ENCODE measurements at regions not wholly inside any gene's neighbourhood (a gene's known extent, or its start where the extent isn't known, plus 50 kb on each side); places are given as distances from the start of the nearest gene placed in this dataset.

- POLR2A ChIA-PET = no interaction called here
- Mint-ChIP-seq H3K27ac (no peak overlapping the region), H3K27me3 (no peaks in the 10 kb centered on the region), H3K4me3 (no peak overlapping the region), H3K9me3 (ENCODE audit: insufficient read depth) (no peaks in the 10 kb centered on the region), H3K4me1 (peaks cover 20% of the 10 kb centered on the region)
- no peak for DNase-seq
- Histone ChIP-seq H3K9me3 (ENCODE audit: control extremely low read depth in 1 of 3, control insufficient read depth in 2 of 3, insufficient read depth in 1 of 3, low read length in 2 of 3) (no peaks in the 10 kb centered on the region), H3K4me3 (ENCODE audit: control extremely low read depth in 1 of 5, extremely low read depth in 1 of 5, insufficient read depth in 1 of 5, low read depth in 2 of 5, low read length in 4 of 5) (no peak overlapping the region), H3K4me1 (ENCODE audit: control insufficient read depth in 2 of 2, insufficient read depth in 2 of 2, low read length in 2 of 2) (peaks cover 4 to 5% of the 10 kb centered on the region in 2 donors), H3K36me3 (replicated peaks in 1 of 2; ENCODE audit: control extremely low read depth in 1 of 2, control insufficient read depth in 1 of 2, extremely low read depth in 1 of 2, insufficient read depth in 2 of 2, low read length in 1 of 2) (no peaks in the 10 kb centered on the region), H3K79me2 (ENCODE audit: control insufficient read depth, insufficient read depth, low read length) (no peaks in the 10 kb centered on the region), H3K4me2 (replicated peaks; ENCODE audit: low read depth, low read length, poor library complexity, severe bottlenecking) (no peak overlapping the region), H3K27ac (ENCODE audit: low read length in 2 of 2) (no peak overlapping the region), H3K9ac (ENCODE audit: low read length) (no peak overlapping the region), H2AFZ (ENCODE audit: insufficient read depth, low read depth, low read length, poor library complexity, severe bottlenecking) (no peak overlapping the region), H3K27me3 (replicated peaks in 1 of 4; ENCODE audit: control extremely low read depth in 1 of 4, control insufficient read depth in 3 of 4, insufficient read depth in 4 of 4, low read length in 3 of 4) (no peaks in the 10 kb centered on the region), H4K20me1 (ENCODE audit: control insufficient read depth, insufficient read depth, low read length, poor library complexity, severe bottlenecking) (no peaks in the 10 kb centered on the region)
- ATAC-seq (ENCODE audit: low read depth) = no peak
- TF ChIP-seq, protein P1, sequence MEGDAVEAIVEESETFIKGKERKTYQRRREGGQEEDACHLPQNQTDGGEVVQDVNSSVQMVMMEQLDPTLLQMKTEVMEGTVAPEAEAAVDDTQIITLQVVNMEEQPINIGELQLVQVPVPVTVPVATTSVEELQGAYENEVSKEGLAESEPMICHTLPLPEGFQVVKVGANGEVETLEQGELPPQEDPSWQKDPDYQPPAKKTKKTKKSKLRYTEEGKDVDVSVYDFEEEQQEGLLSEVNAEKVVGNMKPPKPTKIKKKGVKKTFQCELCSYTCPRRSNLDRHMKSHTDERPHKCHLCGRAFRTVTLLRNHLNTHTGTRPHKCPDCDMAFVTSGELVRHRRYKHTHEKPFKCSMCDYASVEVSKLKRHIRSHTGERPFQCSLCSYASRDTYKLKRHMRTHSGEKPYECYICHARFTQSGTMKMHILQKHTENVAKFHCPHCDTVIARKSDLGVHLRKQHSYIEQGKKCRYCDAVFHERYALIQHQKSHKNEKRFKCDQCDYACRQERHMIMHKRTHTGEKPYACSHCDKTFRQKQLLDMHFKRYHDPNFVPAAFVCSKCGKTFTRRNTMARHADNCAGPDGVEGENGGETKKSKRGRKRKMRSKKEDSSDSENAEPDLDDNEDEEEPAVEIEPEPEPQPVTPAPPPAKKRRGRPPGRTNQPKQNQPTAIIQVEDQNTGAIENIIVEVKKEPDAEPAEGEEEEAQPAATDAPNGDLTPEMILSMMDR (IDR thresholded peaks at IDR 0.05) = no peak
- no peak for TF ChIP-seq EZH2 (IDR thresholded peaks at IDR 0.05; ENCODE audit: borderline replicate concordance, insufficient read depth, low read depth, low read length, poor library complexity, severe bottlenecking)
- intact Hi-C loops (cut with micrococcal nuclease) = loop anchor here (2.0 kb wide), 1 partner anchor 15 kb away; no protein-coding TSS in a partner anchor
- WGBS (ENCODE audit: insufficient coverage) = 100% methylated on average over 3 of the region's 4 CpGs
- CTCF ChIA-PET = no interaction called here
Observed at GRCh38 chr2:195603998-195604397, 53.0 kb upstream of the SLC39A10 start.

- Histone ChIP-seq H3K27ac (ENCODE audit: low read length in 2 of 2) (no peak overlapping the region), H3K4me3 (ENCODE audit: control extremely low read depth in 1 of 5, extremely low read depth in 1 of 5, insufficient read depth in 1 of 5, low read depth in 2 of 5, low read length in 4 of 5) (no peak overlapping the region), H4K20me1 (ENCODE audit: control insufficient read depth, insufficient read depth, low read length, poor library complexity, severe bottlenecking) (no peaks in the 10 kb centered on the region), H3K79me2 (ENCODE audit: control insufficient read depth, insufficient read depth, low read length) (no peaks in the 10 kb centered on the region), H3K9me3 (ENCODE audit: control extremely low read depth in 1 of 3, control insufficient read depth in 2 of 3, insufficient read depth in 1 of 3, low read length in 2 of 3) (no peaks in the 10 kb centered on the region), H3K4me1 (ENCODE audit: control insufficient read depth in 2 of 2, insufficient read depth in 2 of 2, low read length in 2 of 2) (peaks cover 4 to 5% of the 10 kb centered on the region in 2 donors), H3K27me3 (replicated peaks in 1 of 4; ENCODE audit: control extremely low read depth in 1 of 4, control insufficient read depth in 3 of 4, insufficient read depth in 4 of 4, low read length in 3 of 4) (no peaks in the 10 kb centered on the region), H3K9ac (ENCODE audit: low read length) (no peak overlapping the region), H2AFZ (ENCODE audit: insufficient read depth, low read depth, low read length, poor library complexity, severe bottlenecking) (no peak overlapping the region), H3K4me2 (replicated peaks; ENCODE audit: low read depth, low read length, poor library complexity, severe bottlenecking) (no peak overlapping the region), H3K36me3 (replicated peaks in 1 of 2; ENCODE audit: control extremely low read depth in 1 of 2, control insufficient read depth in 1 of 2, extremely low read depth in 1 of 2, insufficient read depth in 2 of 2, low read length in 1 of 2) (no peaks in the 10 kb centered on the region)
- TF ChIP-seq EZH2 (IDR thresholded peaks at IDR 0.05; ENCODE audit: borderline replicate concordance, insufficient read depth, low read depth, low read length, poor library complexity, severe bottlenecking) = no peak
- TF ChIP-seq, protein P1 (IDR thresholded peaks at IDR 0.05) = no peak
- ChIA-PET POLR2A (no interaction called here), CTCF (no interaction called here)
- Mint-ChIP-seq H3K9me3 (ENCODE audit: insufficient read depth) (no peaks in the 10 kb centered on the region), H3K4me3 (no peak overlapping the region), H3K27ac (no peak overlapping the region), H3K27me3 (no peaks in the 10 kb centered on the region), H3K4me1 (peaks cover 19% of the 10 kb centered on the region)
- intact Hi-C loops (cut with micrococcal nuclease) = no loop called here
- 100% methylated on average over 1 of the region's 4 CpGs for WGBS (ENCODE audit: insufficient coverage)
- no peak for DNase-seq
- no peak for ATAC-seq (ENCODE audit: low read depth)
Observed at GRCh38 chr2:195603408-195603807, 53.6 kb upstream of the SLC39A10 start.

Measured in B cell (primary cell).